ENCODE measurements at regions not wholly inside any gene's neighbourhood (a gene's known extent, or its start where the extent isn't known, plus 50 kb on each side); places are given as distances from the start of the nearest gene placed in this dataset.
"Not testable (repeated sequence)": the region's sequence is repeated elsewhere in the genome, so short reads cannot be mapped to it uniquely, and the experiment has no call there.

- no peak for DNase-seq (ENCODE audit: low read depth in 2 of 2)
Measured at GRCh38 chr1:104309673-104310072, 560.0 kb downstream of the AMY1C start.

GRCh38 chr1:104315823-104316222 lies 566.1 kb downstream of the AMY1C start:
- no peak for DNase-seq (ENCODE audit: low read depth in 2 of 2)

GRCh38 chr1:104322131-104322530 lies 572.4 kb downstream of the AMY1C start:
- no peak for DNase-seq (ENCODE audit: low read depth in 2 of 2)

- no peak for DNase-seq (ENCODE audit: low read depth in 2 of 2)
Measured at GRCh38 chr1:104329278-104329677, 579.6 kb downstream of the AMY1C start.

- no peak for DNase-seq (ENCODE audit: low read depth in 2 of 2)
Measured at GRCh38 chr1:104331763-104332162, 582.1 kb downstream of the AMY1C start.

GRCh38 chr1:104337927-104338326 lies 588.2 kb downstream of the AMY1C start:
- not testable (repeated sequence) for DNase-seq (ENCODE audit: low read depth in 2 of 2)

- DNase-seq (ENCODE audit: low read depth in 2 of 2) = no peak
Measured at GRCh38 chr1:104341944-104342343, 592.2 kb downstream of the AMY1C start.

- DNase-seq (ENCODE audit: low read depth in 2 of 2) = no peak
Measured at GRCh38 chr1:104348277-104348676, 598.6 kb downstream of the AMY1C start.

- no peak for DNase-seq (ENCODE audit: low read depth in 2 of 2)
Measured at GRCh38 chr1:104353580-104353979, 603.9 kb downstream of the AMY1C start.

GRCh38 chr1:104358086-104358485 lies 608.4 kb downstream of the AMY1C start:
- DNase-seq (ENCODE audit: low read depth in 2 of 2) = no peak

- no peak for DNase-seq (ENCODE audit: low read depth in 2 of 2)
Measured at GRCh38 chr1:104358621-104359020, 608.9 kb downstream of the AMY1C start.

GRCh38 chr1:104378414-104378813 lies 628.7 kb downstream of the AMY1C start:
- DNase-seq (ENCODE audit: low read depth in 2 of 2) = no peak

GRCh38 chr1:104380003-104380402 lies 630.3 kb downstream of the AMY1C start:
- no peak for DNase-seq (ENCODE audit: low read depth in 2 of 2)

- DNase-seq (ENCODE audit: low read depth in 2 of 2) = no peak
Measured at GRCh38 chr1:104387716-104388508, 638.2 kb downstream of the AMY1C start.

GRCh38 chr1:104392552-104392951 lies 642.9 kb downstream of the AMY1C start:
- no peak for DNase-seq (ENCODE audit: low read depth in 2 of 2)

- no peak for DNase-seq (ENCODE audit: low read depth in 2 of 2)
Measured at GRCh38 chr1:104402178-104402577, 652.5 kb downstream of the AMY1C start.

GRCh38 chr1:104403883-104404282 lies 654.2 kb downstream of the AMY1C start:
- no peak for DNase-seq (ENCODE audit: low read depth in 2 of 2)

GRCh38 chr1:104406728-104407127 lies 657.0 kb downstream of the AMY1C start:
- DNase-seq (ENCODE audit: low read depth in 2 of 2) = no peak

- no peak for DNase-seq (ENCODE audit: low read depth in 2 of 2)
Measured at GRCh38 chr1:104408268-104408667, 658.6 kb downstream of the AMY1C start.

GRCh38 chr1:104435255-104435654 lies 685.6 kb downstream of the AMY1C start:
- no peak for DNase-seq (ENCODE audit: low read depth in 2 of 2)

GRCh38 chr1:104440011-104440410 lies 690.3 kb downstream of the AMY1C start:
- no peak for DNase-seq (ENCODE audit: low read depth in 2 of 2)

- DNase-seq (ENCODE audit: low read depth in 2 of 2) = no peak
Measured at GRCh38 chr1:104456724-104457123, 707.0 kb downstream of the AMY1C start.

GRCh38 chr1:104459886-104460285 lies 710.2 kb downstream of the AMY1C start:
- DNase-seq (ENCODE audit: low read depth in 2 of 2) = no peak

GRCh38 chr1:104460880-104461279 lies 711.2 kb downstream of the AMY1C start:
- DNase-seq (ENCODE audit: low read depth in 2 of 2) = no peak

Data from stimulated activated CD4-positive, alpha-beta T cell treated with anti-CD3 and anti-CD28 coated beads, Interleukin-4, amount 100 ng/mL, for 48 hours (primary cell).